NCI-H2171 (cell line): ENCODE measurements at regions not wholly inside any gene's neighbourhood (a gene's known extent, or its start where the extent isn't known, plus 50 kb on each side); places are given as distances from the start of the nearest gene placed in this dataset.

Source experiments
- DNase-seq: peaks from one replicate; lab custom pipeline; 2025; lab: John Stamatoyannopoulos, UW

- DNase-seq, result no peak
These were observed 169.6 kb upstream of the HDAC4 start for GRCh38 chr2:239570216-239570925.

DNA sequence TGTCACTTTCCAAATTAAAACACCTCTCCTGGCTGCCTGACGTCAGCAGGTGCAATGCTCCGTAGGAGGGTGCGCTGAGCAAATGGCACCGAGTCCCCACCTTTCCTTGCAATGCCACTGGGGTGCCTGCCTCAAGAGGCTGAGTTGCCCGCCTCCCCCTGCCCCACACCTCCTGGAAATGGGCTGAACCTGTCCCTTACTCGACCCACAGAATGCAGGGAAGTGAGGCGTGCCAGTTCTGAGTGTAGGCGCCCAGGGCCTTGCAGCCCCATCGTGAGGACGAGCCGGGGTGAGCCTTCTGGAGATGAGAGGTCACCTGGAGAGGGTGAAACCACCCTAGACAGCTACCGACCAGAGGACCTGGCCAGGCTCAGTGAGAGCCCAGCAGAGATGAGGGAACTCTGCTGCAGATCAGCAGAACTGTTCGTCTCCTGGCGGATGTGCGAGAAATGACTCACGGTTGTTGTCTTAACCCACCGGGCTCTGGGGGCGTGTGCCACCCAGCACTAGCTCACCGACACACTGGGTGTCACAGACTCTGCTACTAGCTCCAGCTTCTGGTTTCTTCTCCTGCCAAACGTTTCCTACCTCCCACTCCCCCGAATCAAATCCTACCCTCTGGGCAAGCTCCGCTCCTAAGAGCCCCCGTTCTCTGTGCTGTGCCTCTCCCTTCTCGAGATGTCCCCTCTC is 168.7 kb upstream of the HDAC4 start:
- DNase-seq, result no peak

- no peak for DNase-seq
These were observed 167.8 kb upstream of the HDAC4 start for GRCh38 chr2:239568601-239569000.

- no peak for DNase-seq
These were observed 167.0 kb upstream of the HDAC4 start for GRCh38 chr2:239567786-239568185.

GRCh38 chr2:239566995-239567568 is 166.3 kb upstream of the HDAC4 start:
- no peak for DNase-seq

- no peak for DNase-seq
These were observed 165.6 kb upstream of the HDAC4 start for GRCh38 chr2:239566162-239566994.

- DNase-seq, result no peak
These were observed 163.8 kb upstream of the HDAC4 start for GRCh38 chr2:239564587-239564986.

DNA sequence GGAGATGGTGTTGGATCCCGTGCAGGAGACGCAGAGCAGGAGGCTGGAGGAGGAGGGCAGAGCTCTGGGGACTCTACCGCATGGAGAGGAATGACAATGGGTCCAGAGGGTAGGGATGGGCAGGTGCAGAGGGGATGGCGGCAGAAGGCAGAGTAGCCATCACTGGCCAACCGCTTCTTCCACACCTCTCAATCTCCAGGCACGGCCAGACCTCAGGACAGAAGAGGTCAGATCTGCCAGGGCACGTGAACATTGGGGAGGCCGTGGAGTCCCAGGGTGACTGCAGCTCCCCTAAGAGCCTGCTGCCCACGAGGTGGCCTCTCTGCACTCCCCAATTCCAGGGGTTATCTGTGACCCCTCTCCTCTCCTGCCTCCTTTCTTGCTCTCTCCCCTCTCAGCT is 162.7 kb upstream of the HDAC4 start:
- no peak for DNase-seq

DNA sequence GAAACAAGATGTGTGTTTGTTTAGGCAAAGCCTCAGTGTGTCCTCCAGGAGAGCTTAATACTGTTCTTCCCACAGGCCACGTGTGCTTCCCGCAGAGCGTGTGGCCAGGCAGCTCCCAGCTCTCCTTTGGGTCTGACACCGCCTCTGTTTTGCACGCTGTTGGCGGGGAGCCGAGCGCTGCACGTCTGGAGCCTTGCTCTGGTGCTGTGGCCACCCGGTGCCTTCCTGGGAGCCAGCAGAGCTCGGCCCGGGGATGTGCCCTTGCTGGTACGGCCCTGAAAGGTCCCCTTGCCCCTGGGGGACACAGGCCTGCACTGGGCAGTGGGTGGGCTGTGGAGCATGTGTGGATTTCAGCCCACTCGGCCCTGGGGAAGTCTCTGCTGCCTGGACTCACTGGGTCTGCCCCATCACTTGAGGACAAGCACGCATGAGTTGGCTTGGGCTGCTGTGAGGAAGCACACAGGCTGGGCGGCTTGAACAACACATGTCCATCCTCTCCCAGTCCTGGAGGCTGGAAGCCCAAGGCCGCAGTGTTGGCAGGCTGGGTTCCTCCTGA is 160.7 kb upstream of the HDAC4 start:
- DNase-seq, result no peak

DNA sequence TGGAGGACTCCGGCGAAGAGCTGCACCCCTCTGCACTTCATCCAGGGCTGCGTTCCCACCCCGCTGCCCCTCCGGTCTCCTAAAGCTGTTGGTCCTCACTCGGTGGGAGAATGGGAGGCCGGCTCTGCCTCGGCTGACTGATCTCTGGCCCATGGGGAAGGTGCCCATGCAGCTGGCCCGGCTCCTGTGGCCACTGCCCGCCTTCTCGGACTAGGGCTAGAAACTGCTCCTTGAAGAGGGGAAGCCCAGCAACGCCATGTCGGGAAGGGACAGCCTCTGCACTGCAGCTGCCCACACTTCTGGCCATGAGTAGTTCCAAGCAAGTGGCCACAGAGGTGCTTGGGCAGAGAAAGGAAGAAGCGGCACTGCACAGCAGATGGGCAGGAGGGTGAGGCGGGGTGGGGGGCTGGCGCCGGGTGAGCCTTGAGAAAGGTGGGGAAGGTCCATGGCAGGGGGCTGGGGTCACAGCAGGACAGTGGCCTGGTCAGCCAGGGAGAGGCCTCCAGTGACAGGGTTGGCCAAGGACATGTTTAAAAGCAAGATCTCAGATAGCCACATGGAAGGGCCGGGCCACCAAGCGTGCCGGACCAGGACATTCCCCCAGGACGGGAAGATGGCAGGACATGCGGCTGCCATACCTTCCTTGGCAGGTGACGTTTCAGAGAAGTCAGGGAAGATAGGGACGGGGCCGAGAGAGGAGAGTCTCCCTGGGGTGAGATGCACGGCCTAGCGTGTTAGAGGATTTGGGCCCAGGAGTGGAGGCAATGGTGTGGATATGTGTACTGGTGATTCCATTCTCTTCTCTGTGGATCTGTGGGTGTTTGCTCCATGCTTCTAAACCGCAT is 158.8 kb upstream of the HDAC4 start:
- DNase-seq, result no peak

- DNase-seq, result no peak
These were observed 157.8 kb upstream of the HDAC4 start for GRCh38 chr2:239558661-239559060.

DNA sequence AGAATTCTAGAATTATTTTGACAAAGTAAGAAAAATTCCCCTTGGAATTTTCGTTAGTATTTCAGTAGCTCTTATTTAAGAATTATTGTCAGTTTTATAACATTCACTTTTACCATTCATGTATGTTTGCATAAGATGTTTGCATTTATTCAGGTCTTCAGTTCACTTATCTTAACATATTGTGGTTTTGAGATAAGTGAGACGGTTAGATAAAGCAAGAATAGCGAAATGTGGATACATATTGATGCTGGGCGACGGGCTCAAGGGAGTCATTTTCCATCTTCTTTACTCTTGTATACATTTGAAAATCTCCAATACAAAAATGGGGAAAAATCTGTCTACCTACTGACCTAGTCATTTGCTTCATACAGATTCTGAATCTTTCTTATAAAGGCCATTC is 156.7 kb upstream of the HDAC4 start:
- no peak for DNase-seq

GRCh38 chr2:239555571-239555905 is 154.7 kb upstream of the HDAC4 start:
- no peak for DNase-seq

GRCh38 chr2:239554766-239555570 is 154.1 kb upstream of the HDAC4 start:
- no peak for DNase-seq

- no peak for DNase-seq
These were observed 152.7 kb upstream of the HDAC4 start for GRCh38 chr2:239553376-239554000.

DNA sequence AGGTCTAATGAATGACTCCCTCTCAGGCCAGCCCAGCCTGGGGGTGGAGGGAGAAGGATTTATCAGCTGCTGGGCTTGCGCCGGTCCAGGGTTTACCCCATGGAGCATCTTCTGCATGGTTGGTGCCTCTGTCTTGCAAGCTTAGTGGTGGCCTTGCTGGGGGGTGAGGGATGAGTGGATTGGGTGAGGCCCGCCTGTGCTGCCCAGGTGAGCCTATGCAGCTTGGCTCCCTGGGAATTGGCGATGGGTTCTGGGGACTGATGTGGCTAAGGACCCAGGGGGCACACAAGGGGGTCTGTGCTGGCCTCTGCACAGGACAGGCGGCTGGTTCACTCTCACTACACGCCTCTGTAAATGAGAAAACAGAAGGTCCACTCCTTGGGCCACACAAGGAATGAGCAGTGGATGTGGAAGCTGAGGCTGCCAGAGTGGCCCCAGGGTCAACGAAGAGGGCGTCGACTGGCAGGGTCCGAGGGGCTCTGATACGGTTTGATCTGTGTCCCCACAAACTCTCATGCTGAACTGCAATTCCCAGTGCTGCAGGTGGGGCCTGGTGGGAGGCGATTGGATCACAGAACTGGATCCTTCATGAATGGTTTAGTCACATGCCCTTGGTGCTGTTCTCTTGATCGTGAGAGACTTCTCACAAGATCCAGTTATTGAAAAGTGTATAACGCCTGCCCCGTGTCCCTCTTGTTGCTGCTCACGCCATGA is 151.6 kb upstream of the HDAC4 start:
- no peak for DNase-seq

- DNase-seq, result no peak
These were observed 150.4 kb upstream of the HDAC4 start for GRCh38 chr2:239551206-239551605.

DNA sequence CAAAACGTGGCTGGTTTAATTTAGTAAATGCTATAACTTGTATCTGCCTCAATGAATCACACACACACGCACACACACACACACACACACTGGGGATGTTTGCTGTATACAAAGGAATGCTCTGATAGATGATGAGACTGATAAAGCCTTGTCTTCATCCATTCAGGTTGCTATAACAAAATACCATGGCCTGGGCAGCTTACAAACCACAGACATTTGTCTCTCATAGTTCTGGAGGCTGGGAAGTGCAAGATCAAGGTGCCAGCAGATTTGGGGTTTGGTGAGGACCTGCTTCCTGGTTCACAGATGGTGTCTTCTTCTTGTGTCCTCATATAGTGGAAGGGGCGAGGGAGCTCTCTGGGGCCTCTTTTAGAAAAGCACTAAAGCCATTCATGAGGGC is 149.5 kb upstream of the HDAC4 start:
- DNase-seq, result no peak

- no peak for DNase-seq
These were observed 149.0 kb upstream of the HDAC4 start for GRCh38 chr2:239549711-239550255.
